GM19043 (cell line): ENCODE measurements at regions not wholly inside any gene's neighbourhood (a gene's known extent, or its start where the extent isn't known, plus 50 kb on each side); places are given as distances from the start of the nearest gene placed in this dataset.
"Not testable (repeated sequence)": the region's sequence is repeated elsewhere in the genome, so short reads cannot be mapped to it uniquely, and the experiment has no call there.

Experiments used
- ATAC-seq: cut with Tn5 transposase; IDR thresholded peaks from one replicate; pipeline ENCODE4 v1.9.1; 2021; ENCODE audit warnings: low read depth; ENCODE audit not compliant: unreplicated experiment

DNA sequence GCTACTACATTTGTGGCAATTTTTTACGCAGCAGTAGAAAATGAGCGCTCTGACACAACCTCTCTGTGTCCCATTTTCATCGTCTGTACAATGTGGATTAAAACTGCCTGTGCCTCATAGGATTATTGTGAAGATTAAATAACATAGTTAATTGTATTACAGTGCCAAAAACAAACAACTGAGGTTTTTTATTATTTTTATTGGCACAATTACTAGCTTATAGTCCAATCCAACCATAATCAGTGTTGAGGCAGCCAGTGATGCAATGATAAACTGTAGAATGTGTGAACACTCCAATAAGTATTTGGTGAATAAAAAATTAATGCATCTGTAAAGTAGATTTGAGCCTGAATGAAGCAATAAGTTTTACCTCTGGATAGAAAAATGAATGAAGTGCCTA lies 588.3 kb downstream of the DNAH5 start:
- no peak for ATAC-seq

DNA sequence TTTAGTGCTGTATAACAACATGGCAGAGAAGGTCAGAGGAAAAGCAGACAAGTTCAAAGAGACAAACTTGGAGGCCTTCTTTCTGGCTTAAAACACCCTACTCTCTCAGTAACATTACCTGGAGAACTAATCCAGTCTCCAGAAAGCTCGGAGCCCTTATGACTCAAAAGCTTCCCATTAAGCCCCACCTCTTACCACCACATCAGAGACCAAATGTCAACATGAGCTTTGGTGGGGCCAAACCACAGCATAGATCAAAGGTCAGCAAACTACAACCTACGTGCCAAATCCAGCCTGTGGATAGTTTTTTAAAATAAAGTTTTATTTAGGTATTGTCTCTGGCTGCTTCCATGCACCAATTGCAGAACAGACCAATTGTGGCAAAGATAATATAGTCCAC lies 589.9 kb downstream of the DNAH5 start:
- no peak for ATAC-seq

- no peak for ATAC-seq
These were observed 593.7 kb downstream of the DNAH5 start for GRCh38 chr5:13350767-13351166.

- ATAC-seq, result no peak
These were observed 595.9 kb downstream of the DNAH5 start for GRCh38 chr5:13348568-13348967.

GRCh38 chr5:13346401-13346800 lies 598.1 kb downstream of the DNAH5 start:
- ATAC-seq, result no peak

DNA sequence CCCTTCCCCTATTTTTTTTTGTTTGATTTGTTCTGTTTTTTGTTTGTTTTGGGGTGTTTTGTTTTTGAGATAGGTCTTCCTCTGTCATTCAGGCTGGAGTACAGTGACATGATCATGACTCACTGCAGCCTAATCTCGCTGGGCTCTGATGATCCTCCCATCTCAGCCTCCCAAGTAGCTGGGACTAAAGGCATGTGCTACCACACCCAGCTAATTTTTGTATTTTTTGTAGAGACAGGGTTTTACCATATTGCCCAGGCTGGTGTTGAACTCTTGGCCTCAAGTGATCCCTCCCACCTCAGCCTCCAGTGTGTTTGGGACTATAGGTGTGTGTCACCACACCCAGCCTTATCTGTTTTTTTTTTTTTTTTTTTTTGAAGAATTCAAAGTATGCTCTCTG lies 605.4 kb downstream of the DNAH5 start:
- no peak for ATAC-seq

- not testable (repeated sequence) for ATAC-seq
These were observed 609.5 kb downstream of the DNAH5 start for GRCh38 chr5:13335026-13335425.

GRCh38 chr5:13331585-13331984 lies 612.9 kb downstream of the DNAH5 start:
- no peak for ATAC-seq

DNA sequence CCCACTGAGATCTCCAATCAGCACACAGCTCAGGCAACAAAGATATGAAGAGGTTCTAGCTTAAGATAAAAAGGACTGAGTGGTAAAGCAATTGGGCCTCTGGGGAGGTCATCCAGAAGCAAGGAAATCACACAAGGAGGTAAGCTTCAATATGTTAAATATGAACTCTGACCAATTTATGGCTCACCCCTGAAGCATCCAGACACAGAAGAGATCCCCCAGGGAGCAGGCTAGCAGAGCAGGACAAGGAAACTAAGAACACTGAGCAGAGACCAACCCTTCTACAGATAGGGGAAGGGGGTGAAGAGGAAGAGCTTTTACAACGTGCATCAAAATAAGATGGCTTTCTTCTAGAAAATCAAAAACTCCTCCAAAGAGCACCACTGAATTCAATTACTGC lies 616.2 kb downstream of the DNAH5 start:
- no peak for ATAC-seq

- no peak for ATAC-seq
These were observed 618.7 kb downstream of the DNAH5 start for GRCh38 chr5:13325765-13326164.

DNA sequence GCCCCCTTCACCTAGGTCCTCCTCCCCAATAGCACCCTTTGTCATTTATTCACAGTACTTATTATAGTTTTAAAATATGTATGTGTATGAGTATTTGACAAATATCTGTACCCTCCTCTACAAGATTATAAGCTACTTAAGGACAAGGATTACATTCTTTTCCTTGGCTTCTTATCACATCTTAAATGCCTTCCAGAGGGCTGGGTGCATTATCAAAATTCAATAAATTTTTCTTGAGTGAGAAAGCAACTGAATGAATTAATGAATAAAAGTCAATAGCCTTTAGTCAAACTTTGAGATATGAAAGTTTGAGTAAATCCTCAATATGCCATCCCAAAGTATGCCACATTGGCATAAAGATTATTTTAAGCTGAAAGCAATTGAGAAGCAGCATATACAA lies 621.7 kb downstream of the DNAH5 start:
- no peak for ATAC-seq

- ATAC-seq, result no peak
These were observed 626.8 kb downstream of the DNAH5 start for GRCh38 chr5:13317654-13318053.

- no peak for ATAC-seq
These were observed 628.3 kb downstream of the DNAH5 start for GRCh38 chr5:13316176-13316575.

DNA sequence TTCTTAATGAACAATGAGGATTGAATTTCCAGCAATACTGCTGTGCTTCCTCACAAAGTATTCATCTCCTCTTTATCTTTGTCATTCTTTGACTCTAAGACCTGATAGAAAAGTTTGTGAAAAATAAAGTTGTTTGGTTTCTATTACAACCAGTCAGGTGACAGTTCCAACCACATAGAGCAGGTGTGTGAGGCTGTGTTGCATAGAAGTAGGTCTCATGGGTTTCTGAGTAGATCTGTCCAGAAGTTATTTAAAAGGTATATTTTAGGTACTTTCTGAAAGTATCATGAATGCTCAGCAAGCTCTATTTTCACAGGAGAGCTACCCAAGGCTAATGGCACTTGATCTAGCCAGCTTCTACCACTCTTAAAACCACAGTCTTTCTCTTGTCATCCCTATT lies 637.0 kb downstream of the DNAH5 start:
- ATAC-seq, result no peak

DNA sequence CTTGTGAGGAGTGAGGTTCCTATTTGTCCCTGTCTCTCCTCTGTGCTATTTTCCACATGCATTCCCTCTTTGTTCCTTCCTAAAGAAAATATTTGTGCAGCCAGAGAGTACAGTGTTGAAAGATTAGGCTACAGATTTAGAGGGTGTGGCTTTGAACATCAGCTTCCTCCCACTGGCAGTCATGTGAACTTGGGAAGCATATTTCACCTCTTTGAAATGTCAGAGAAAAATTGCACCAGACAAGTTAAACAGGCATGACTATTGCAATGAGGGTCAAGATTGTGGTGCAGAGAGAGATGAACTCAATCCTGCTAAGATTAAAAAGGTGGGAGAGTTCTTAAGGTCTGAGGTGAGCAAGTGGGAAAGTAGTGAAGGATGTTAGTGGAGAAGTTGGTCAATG lies 641.0 kb downstream of the DNAH5 start:
- ATAC-seq, result no peak

DNA sequence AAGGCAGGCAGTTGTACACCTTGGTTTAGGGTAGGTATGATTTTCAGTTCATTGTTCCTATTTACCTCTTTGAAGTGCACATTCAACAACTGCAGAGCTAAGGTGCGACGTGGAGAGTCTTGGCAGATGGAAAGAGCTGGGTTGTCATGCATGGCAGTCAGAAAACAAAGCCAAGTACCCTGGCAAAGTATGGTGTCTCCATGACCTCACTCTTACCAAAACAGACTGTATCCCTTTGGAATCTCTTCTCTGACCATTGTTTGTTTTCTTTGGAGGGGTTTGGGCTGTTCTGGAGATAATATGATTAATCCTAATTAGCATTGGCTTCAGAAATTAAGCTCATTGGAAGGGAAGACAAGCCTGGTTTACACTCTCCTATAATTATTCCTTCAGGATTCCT lies 665.7 kb downstream of the DNAH5 start:
- ATAC-seq, result no peak

DNA sequence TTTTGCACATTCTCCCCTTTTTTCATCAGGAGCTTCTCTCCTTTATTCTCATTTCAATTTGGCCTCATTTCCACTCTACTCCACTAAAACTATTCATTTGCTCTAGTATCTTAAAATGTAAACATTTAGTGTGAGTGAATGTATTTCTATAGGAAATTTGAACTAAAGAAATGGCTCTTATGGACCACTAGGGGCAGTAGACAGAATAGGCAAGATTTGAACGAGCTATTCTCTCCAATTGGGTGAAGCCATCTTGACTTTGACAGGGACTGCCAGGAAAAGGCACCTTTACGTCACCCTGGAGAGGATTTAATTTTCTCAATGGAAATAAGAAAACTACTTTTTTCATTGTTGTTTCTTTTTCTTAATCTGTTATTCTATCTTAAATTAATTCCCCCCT lies 666.3 kb downstream of the DNAH5 start:
- no peak for ATAC-seq

GRCh38 chr5:13276156-13276555 lies 668.3 kb downstream of the DNAH5 start:
- no peak for ATAC-seq

GRCh38 chr5:13263701-13264100 lies 680.8 kb downstream of the DNAH5 start:
- ATAC-seq, result no peak

DNA sequence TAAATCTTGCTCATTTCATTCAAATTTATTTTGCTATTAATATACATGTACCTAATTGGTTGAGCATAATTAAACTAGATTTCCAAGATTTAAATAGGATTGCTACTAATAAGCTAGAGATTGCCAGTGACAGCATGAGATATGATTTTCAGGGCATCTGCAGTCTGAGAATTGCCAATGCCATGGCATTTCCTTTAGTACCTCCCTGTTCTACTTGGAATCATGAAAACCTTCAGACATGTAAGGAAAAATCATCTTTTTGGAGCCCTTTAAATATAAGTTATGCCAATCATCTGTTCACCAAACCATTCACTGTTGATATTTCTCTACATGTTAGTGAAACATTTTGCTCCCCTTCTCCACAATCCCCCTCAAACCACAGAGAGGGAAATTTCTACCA lies 691.4 kb downstream of the DNAH5 start:
- no peak for ATAC-seq

DNA sequence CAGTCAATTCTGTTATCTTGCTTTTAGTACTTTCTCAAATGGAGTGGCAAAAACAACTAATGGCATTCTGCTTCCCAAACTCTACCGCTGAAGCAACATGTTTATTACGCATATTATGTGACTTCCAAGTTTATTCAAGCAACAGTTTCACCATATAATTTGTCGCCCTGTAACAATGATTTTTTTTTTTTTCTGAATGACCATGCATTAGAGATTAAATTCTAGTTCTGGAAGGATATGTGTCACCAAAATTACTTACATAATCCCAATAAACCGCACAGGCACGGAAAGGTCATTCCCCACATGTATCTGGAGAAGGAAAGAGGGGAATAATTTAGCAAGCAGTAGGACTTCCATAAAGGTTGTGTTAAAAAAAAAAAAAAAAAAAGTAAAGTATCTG lies 691.8 kb downstream of the DNAH5 start:
- ATAC-seq, result no peak

DNA sequence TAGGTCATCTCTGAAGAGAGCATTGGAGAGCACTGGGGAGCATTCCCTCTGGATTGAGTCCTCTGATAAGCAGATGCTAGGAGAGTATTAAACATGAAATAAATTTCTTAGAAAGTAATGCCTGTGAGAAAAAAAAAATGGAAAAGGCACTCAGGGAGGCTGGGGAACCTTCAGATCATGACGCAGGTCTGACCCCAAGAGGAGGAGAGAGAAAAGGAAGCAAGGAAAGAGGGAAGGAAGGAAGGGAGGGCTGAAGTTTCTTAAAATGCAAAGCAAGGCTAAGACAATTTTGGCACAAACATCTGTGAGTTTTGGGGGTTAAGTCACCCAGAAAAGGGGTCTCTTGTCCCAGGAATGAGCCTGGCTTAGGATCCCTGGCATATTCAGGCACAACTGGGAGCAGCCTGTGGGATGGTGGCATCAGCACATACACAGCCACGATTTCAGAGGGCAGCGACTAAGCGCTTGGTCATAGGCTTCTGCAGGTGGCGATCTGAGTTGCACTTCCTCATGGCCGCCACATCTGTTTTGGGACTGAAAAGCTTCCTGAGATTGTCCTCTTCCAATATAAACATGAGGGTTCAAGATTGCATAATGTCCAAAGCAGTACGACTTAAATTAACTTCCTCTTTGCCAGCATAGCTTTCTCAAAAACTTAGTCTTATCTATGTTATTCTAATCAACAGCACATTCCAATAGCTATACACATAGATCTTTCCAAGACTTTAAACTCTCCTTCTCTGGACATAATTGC lies 692.7 kb downstream of the DNAH5 start:
- no peak for ATAC-seq
